CD4-positive, alpha-beta T cell treated with Interleukin-12 subunit alpha and Interleukin-12 subunit beta, for 1 hour (primary cell): ENCODE measurements at regions not wholly inside any gene's neighbourhood (a gene's known extent, or its start where the extent isn't known, plus 50 kb on each side); places are given as distances from the start of the nearest gene placed in this dataset.

ENCODE experiments used
- DNase-seq: peaks from one replicate; pipeline ENCODE4 v3.0.0-alpha.2; 2020

- no peak for DNase-seq
Observed at GRCh38 chr3:18295171-18295920, 129.8 kb downstream of the SATB1 start.

- DNase-seq, result no peak
Observed at GRCh38 chr3:18290157-18290556, 135.0 kb downstream of the SATB1 start.

GRCh38 chr3:18288243-18288642 lies 136.9 kb downstream of the SATB1 start:
- no peak for DNase-seq

GRCh38 chr3:18284716-18285115 lies 140.4 kb downstream of the SATB1 start:
- no peak for DNase-seq

- DNase-seq, result no peak
Observed at GRCh38 chr3:18283680-18284079, 141.5 kb downstream of the SATB1 start.

- DNase-seq, result no peak
Observed at GRCh38 chr3:18282507-18282906, 142.6 kb downstream of the SATB1 start.

- no peak for DNase-seq
Observed at GRCh38 chr3:18279226-18279737, 145.9 kb downstream of the SATB1 start.

- no peak for DNase-seq
Observed at GRCh38 chr3:18264853-18265252, 160.3 kb downstream of the SATB1 start.

GRCh38 chr3:18264361-18264760 lies 160.8 kb downstream of the SATB1 start:
- no peak for DNase-seq

- DNase-seq, result no peak
Observed at GRCh38 chr3:18258492-18258891, 166.6 kb downstream of the SATB1 start.

- DNase-seq, result no peak
Observed at GRCh38 chr3:18252578-18252977, 172.6 kb downstream of the SATB1 start.

- no peak for DNase-seq
Observed at GRCh38 chr3:18250991-18251390, 174.1 kb downstream of the SATB1 start.

GRCh38 chr3:18249126-18249525 lies 176.0 kb downstream of the SATB1 start:
- DNase-seq, result no peak

- no peak for DNase-seq
Observed at GRCh38 chr3:18247776-18248310, 177.3 kb downstream of the SATB1 start.

GRCh38 chr3:18247139-18247695 lies 177.9 kb downstream of the SATB1 start:
- DNase-seq, result no peak

- DNase-seq, result no peak
Observed at GRCh38 chr3:18246336-18247060, 178.6 kb downstream of the SATB1 start.

GRCh38 chr3:18245721-18246120 lies 179.4 kb downstream of the SATB1 start:
- DNase-seq, result no peak

- no peak for DNase-seq
Observed at GRCh38 chr3:18241837-18242236, 183.3 kb downstream of the SATB1 start.

- no peak for DNase-seq
Observed at GRCh38 chr3:18239674-18240073, 185.5 kb downstream of the SATB1 start.

- DNase-seq, result no peak
Observed at GRCh38 chr3:18238746-18239331, 186.3 kb downstream of the SATB1 start.

- no peak for DNase-seq
Observed at GRCh38 chr3:18238332-18238731, 186.8 kb downstream of the SATB1 start.

GRCh38 chr3:18237251-18238005 lies 187.7 kb downstream of the SATB1 start:
- DNase-seq, result no peak

GRCh38 chr3:18236726-18237125 lies 188.4 kb downstream of the SATB1 start:
- DNase-seq, result no peak
